Common myeloid progenitor, CD34-positive (primary cell): ENCODE measurements at regions not wholly inside any gene's neighbourhood (a gene's known extent, or its start where the extent isn't known, plus 50 kb on each side); places are given as distances from the start of the nearest gene placed in this dataset.

ENCODE experiments used
- CTCF ChIA-PET: fragments of 350-600 bp; sonication (Branson Sonifier 250); formaldehyde crosslinking; loops from one replicate; lab custom pipeline; 2021; ENCODE audit warnings: antibody characterized with exemption; lab: Charles Lee
- POLR2A ChIA-PET: fragments of 350-600 bp; sonication (Branson Sonifier 250); formaldehyde crosslinking; loops from one replicate; lab custom pipeline; 2021; ENCODE audit warnings: antibody characterized with exemption; lab: Charles Lee
- DNase-seq, 3 donors: peaks; one replicate each; pipeline versions ENCODE4 v3.0.0 to v3.0.0-alpha.2; 2013
- H3K27ac ChIP-seq, 2 experiments: 1 replicate in 1 of 2; 2 replicates in 1 of 2; pipeline ENCODE4 v1.7.0; 2013; ENCODE audit warnings: inconsistent platforms in 2 of 2, low read length in 2 of 2, mild to moderate bottlenecking in 2 of 2, low read depth in 1 of 2, moderate library complexity in 1 of 2; ENCODE audit not compliant: severe bottlenecking in 2 of 2, insufficient read depth in 1 of 2, poor library complexity in 1 of 2
- H3K27me3 ChIP-seq, 5 experiments: replicated peaks in 2 of 5; 1 replicate in 3 of 5; 2 replicates in 2 of 5; pipeline versions ENCODE4 v1.6.1 to v1.7.0; 2013; ENCODE audit warnings: low read length in 4 of 5, mild to moderate bottlenecking in 2 of 5, moderate library complexity in 2 of 5, inconsistent platforms in 1 of 5; ENCODE audit not compliant: insufficient read depth in 5 of 5, control insufficient read depth in 4 of 5
- H3K36me3 ChIP-seq, 4 experiments: 1 replicate in 2 of 4; 2 replicates in 2 of 4; pipeline versions ENCODE4 v1.6.1 to v1.7.0; 2013; ENCODE audit warnings: low read length in 3 of 4, control low read depth in 1 of 4, mild to moderate bottlenecking in 1 of 4; ENCODE audit not compliant: control insufficient read depth in 4 of 4, insufficient read depth in 4 of 4
- H3K4me1 ChIP-seq, 4 experiments: 1 replicate in 3 of 4; 2 replicates in 1 of 4; pipeline versions ENCODE4 v1.6.1 to v1.7.1; 2013; ENCODE audit warnings: low read length in 3 of 4, mild to moderate bottlenecking in 3 of 4, control low read depth in 1 of 4, inconsistent platforms in 1 of 4, moderate library complexity in 1 of 4; ENCODE audit not compliant: control insufficient read depth in 4 of 4, insufficient read depth in 4 of 4; ENCODE audit errors: control extremely low read depth in 1 of 4
- H3K4me3 ChIP-seq, 7 experiments: 1 replicate in 4 of 7; 2 replicates in 3 of 7; pipeline versions ENCODE4 v1.5.1 to v1.7.0; 2013; ENCODE audit warnings: mild to moderate bottlenecking in 7 of 7, low read length in 6 of 7, moderate library complexity in 6 of 7, inconsistent platforms in 2 of 7, low read depth in 2 of 7, control low read depth in 1 of 7; ENCODE audit not compliant: insufficient read depth in 4 of 7, control insufficient read depth in 1 of 7; ENCODE audit errors: extremely low read depth in 1 of 7
- H3K9me3 ChIP-seq, 5 experiments: 1 replicate in 4 of 5; 2 replicates in 1 of 5; pipeline versions ENCODE4 v1.6.1 to v1.7.1; 2013; ENCODE audit warnings: low read length in 4 of 5, mild to moderate bottlenecking in 2 of 5, inconsistent platforms in 1 of 5, low read depth in 1 of 5, moderate library complexity in 1 of 5; ENCODE audit not compliant: control insufficient read depth in 4 of 5, insufficient read depth in 2 of 5; ENCODE audit errors: control extremely low read depth in 1 of 5
- WGBS: methylation state at CpG from one replicate; pipeline ENCODE4 v1.1.5; 2013; ENCODE audit not compliant: insufficient coverage; 5-methylcytosine and 5-hydroxymethylcytosine counted together

DNA sequence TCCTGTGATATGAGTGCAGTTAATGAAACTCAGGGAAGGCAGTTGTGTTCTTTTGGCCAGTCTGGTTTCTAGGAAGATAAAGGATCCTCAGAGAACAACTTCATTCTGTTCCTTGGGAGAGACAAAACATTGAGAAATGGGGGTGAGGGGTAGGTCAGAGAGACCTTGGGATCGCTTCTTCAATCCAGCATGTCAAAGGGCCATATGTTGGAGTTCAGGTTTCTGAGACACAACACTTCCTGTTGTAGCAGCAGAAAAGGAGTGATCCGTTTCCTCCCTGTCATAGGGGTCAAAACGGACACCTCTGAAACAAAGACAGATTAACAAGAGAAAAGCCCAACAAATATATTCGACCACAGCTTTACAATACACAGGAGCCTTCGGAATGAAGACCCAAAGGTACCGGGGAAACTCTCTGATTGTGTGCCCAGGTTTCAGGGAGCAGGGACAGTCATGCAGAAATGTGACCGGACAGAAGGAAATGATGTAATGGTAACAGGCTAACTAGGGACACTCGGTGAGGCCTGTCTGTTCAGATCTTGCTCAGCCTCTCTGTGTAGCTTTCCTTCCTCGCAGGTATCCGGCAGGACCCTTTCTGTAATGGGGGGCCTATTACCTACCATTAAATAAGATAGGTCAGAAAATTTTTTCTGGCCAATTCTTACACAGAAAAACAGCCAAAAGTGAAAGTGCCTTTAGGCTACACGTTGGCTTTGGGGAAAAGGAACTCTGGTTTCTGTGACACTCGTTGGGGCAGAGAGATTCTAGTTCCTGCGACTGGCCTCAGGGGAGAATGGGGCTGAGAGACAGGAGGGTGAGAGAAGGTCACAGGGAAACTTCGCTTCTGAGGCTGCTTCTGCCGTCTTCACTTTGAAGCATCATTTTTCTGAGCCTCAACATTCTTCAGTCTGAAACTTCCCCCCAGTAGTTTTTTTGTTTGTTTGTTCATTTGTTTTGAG, 103.3 kb upstream of the TLR3 start:
- peak in 1 of 3 donors; percentile 6 for DNase-seq
- WGBS = 80% methylated on average over 13 of the region's 15 CpGs

DNA sequence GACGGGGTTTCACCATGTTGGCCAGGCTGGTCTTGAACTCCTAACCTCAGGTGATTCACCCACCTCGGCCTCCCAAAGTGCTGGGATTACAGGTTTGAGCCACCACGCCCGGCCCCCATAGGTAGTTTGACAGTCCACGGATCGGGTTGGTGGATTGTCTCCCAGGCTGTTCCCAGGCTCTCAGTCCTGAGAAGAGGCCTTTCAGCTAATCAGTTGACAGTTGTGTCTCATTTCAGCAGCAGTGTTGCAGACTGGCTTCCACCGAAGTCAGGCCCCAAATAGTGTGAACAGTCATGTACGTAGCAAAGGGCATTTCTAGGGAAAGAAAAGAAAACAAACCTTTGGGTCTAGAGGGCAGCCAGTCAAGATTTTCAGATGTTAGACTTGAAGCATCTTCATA, 102.4 kb upstream of the TLR3 start:
- Histone ChIP-seq H3K27me3 (no peaks in the 10 kb centered on the region), H3K4me1 (no peaks in the 10 kb centered on the region), H3K27ac (no peak overlapping the region), H3K9me3 (peaks cover 0 to 5% (median 0%) of the 10 kb centered on the region in 5 experiments), H3K4me3 (no peak overlapping the region), H3K36me3 (no peaks in the 10 kb centered on the region)
- ChIA-PET POLR2A (no interaction called here), CTCF (no interaction called here)
- no peak for DNase-seq
- 88% methylated on average over 8 of the region's 8 CpGs for WGBS

More for the DNA sequence above, 103.3 kb upstream of the TLR3 start:
- H3K36me3 ChIP-seq = no peaks in the 10 kb centered on the region
- ChIA-PET CTCF (no interaction called here), POLR2A (no interaction called here)
- peaks cover 0 to 5% (median 0%) of the 10 kb centered on the region in 5 experiments for H3K9me3 ChIP-seq
- H3K27ac ChIP-seq = no peak overlapping the region
- no peaks in the 10 kb centered on the region for H3K4me1 ChIP-seq
- no peak overlapping the region for H3K4me3 ChIP-seq
- H3K27me3 ChIP-seq = no peaks in the 10 kb centered on the region

- DNase-seq = no peak
- no peak overlapping the region for H3K4me3 ChIP-seq
- 100% methylated on average over 1 of the region's 4 CpGs for WGBS
- H3K36me3 ChIP-seq = no peaks in the 10 kb centered on the region
- H3K27ac ChIP-seq = no peak overlapping the region
- no peaks in the 10 kb centered on the region for H3K27me3 ChIP-seq
- ChIA-PET POLR2A (no interaction called here), CTCF (no interaction called here)
- H3K9me3 ChIP-seq = peaks cover 0 to 5% (median 0%) of the 10 kb centered on the region in 5 experiments
- H3K4me1 ChIP-seq = no peaks in the 10 kb centered on the region
These were observed 101.8 kb upstream of the TLR3 start for GRCh38 chr4:185966997-185967775.

DNA sequence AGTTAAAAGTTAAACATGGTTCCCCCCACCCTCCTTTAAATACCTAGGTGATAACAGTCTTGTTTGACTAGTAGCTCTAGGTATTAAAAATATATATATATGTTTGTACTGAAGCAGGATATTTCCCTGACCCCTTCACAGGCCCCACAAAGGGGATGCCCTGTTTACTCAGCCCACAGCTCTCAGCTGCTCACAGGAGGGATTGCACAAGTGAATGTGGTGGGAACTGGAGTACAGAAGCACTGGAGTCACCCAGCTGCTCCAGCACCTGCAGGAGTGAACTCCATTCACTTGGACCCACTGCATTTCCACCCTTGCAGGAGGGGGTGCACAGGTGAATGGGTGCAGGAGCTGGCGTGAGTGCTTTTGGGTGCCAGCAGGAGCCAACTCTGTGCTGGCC, 99.3 kb upstream of the TLR3 start:
- no peaks in the 10 kb centered on the region for H3K36me3 ChIP-seq
- no peaks in the 10 kb centered on the region for H3K4me1 ChIP-seq
- peaks cover 0 to 5% (median 0%) of the 10 kb centered on the region in 5 experiments for H3K9me3 ChIP-seq
- DNase-seq = no peak
- 100% methylated on average over 1 of the region's 1 CpG for WGBS
- H3K27me3 ChIP-seq = no peaks in the 10 kb centered on the region
- ChIA-PET POLR2A (no interaction called here), CTCF (no interaction called here)
- H3K27ac ChIP-seq = no peak overlapping the region
- no peak overlapping the region for H3K4me3 ChIP-seq

- Histone ChIP-seq H3K27me3 (no peaks in the 10 kb centered on the region), H3K9me3 (peaks cover 0 to 4% (median 2%) of the 10 kb centered on the region in 5 experiments), H3K4me1 (no peaks in the 10 kb centered on the region), H3K4me3 (no peak overlapping the region), H3K36me3 (no peaks in the 10 kb centered on the region), H3K27ac (no peak overlapping the region)
- ChIA-PET CTCF (no interaction called here), POLR2A (interaction anchor here (0.6 kb wide), 1 partner anchor 16 kb away, joined by 3 read pairs; no protein-coding TSS in a partner anchor)
- DNase-seq = no peak
- 98% methylated on average over 4 of the region's 6 CpGs for WGBS
These were observed 80.9 kb upstream of the TLR3 start for GRCh38 chr4:185987961-185988627.

- Histone ChIP-seq H3K4me1 (no peaks in the 10 kb centered on the region), H3K36me3 (no peaks in the 10 kb centered on the region), H3K4me3 (no peak overlapping the region), H3K27me3 (no peaks in the 10 kb centered on the region), H3K9me3 (no peaks in the 10 kb centered on the region), H3K27ac (no peak overlapping the region)
- WGBS = 90% methylated on average over 3 of the region's 3 CpGs
- ChIA-PET CTCF (interaction anchor here (1.4 kb wide), 1 partner anchor 13 kb away, joined by 4 read pairs; no protein-coding TSS in a partner anchor), POLR2A (no interaction called here)
- no peak for DNase-seq
These were observed 77.2 kb upstream of the TLR3 start for GRCh38 chr4:185991770-185992169.
